Heart left ventricle (tissue), 13 donors: ENCODE measurements at regions not wholly inside any gene's neighbourhood (a gene's known extent, or its start where the extent isn't known, plus 50 kb on each side); places are given as distances from the start of the nearest gene placed in this dataset.

Source experiments
- POLR2A ChIP-seq, 2 donors: fragments of 450-650 bp; IDR thresholded peaks; one replicate each; pipeline ENCODE4 v1.6.1; 2017; ENCODE audit warnings: antibody characterized with exemption in 2 of 2, mild to moderate bottlenecking in 2 of 2, moderate library complexity in 2 of 2
- TF ChIP-seq, protein P1 (sequence below), 12 donors: fragments of 200-600 bp; sonication (generic) in 4 of 12; IDR thresholded peaks; one replicate each; pipeline versions ENCODE4 v1.5.0 to v1.8.0; 2018 to 2022; ENCODE audit warnings: antibody characterized with exemption in 12 of 12, mild to moderate bottlenecking in 5 of 12
- donor health status: ischemic (EF 13 %, LVEDD 7.1; RV severe dilation, severe dysfunction).
- donor health status: DM: no; HTN: yes; CAD: no.
- donor health status: DM: no; HTN: no; CAD: no.
- donor health status: ischemic (EF 25% LVEDD 6.9; RV normal size, moderate dysfunction).
- donor health status: ischemic (EF 25% LVEDD 5.7; RV mildly dilated, moderate dysfunction).
- donor health status: ischemic (EF 35%, LVEDD 5.7; RV mildly dilated, moderate dysfunction).
- donor health status: nonischemic (EF 11% LVEDD 7.7; RV severe dilation, severe dysfunction).
- donor health status: DM: yes; HTN: yes; CAD: no.
- donor health status: PGD.
- donor health status: ischemic (EF 29% LVEDD 5.4; RV normal size, mild dysfunction).
- donor health status: nonischemic (EF 23%, LVEDD 6.1; RV moderate dilation, normal function).

GRCh38 chr4:35835893-35836292, 408.4 kb downstream of the ARAP2 start:
- TF ChIP-seq, protein P1, sequence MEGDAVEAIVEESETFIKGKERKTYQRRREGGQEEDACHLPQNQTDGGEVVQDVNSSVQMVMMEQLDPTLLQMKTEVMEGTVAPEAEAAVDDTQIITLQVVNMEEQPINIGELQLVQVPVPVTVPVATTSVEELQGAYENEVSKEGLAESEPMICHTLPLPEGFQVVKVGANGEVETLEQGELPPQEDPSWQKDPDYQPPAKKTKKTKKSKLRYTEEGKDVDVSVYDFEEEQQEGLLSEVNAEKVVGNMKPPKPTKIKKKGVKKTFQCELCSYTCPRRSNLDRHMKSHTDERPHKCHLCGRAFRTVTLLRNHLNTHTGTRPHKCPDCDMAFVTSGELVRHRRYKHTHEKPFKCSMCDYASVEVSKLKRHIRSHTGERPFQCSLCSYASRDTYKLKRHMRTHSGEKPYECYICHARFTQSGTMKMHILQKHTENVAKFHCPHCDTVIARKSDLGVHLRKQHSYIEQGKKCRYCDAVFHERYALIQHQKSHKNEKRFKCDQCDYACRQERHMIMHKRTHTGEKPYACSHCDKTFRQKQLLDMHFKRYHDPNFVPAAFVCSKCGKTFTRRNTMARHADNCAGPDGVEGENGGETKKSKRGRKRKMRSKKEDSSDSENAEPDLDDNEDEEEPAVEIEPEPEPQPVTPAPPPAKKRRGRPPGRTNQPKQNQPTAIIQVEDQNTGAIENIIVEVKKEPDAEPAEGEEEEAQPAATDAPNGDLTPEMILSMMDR (IDR thresholded peaks at IDR 0.05): no peak
- TF ChIP-seq POLR2A (IDR thresholded peaks at IDR 0.05): no peak
